ENCODE measurements at regions not wholly inside any gene's neighbourhood (a gene's known extent, or its start where the extent isn't known, plus 50 kb on each side); places are given as distances from the start of the nearest gene placed in this dataset.

GRCh38 chr17:55965051-55965450, 188.2 kb upstream of the ANKFN1 start:
- TF ChIP-seq CTCF (IDR thresholded peaks at IDR 0.05) = no peak
- no peak for TF ChIP-seq POLR2A (IDR thresholded peaks at IDR 0.05)
- TF ChIP-seq POLR2AphosphoS5 (IDR thresholded peaks at IDR 0.05) = no peak

Measured in breast epithelium (tissue), 3 donors.